H1 (cell line): ENCODE measurements at regions not wholly inside any gene's neighbourhood (a gene's known extent, or its start where the extent isn't known, plus 50 kb on each side); places are given as distances from the start of the nearest gene placed in this dataset.

Source experiments
- CTCF ChIA-PET: fragments of 300-600 bp; sonication (Branson Sonifier 250); formaldehyde crosslinking; loops from one replicate; lab custom pipeline; 2021; ENCODE audit not compliant: partially characterized antibody; lab: Charles Lee
- POLR2A ChIA-PET: fragments of 300-600 bp; sonication (Branson Sonifier 250); formaldehyde crosslinking; loops from one replicate; lab custom pipeline; 2021; ENCODE audit warnings: inconsistent platforms; ENCODE audit not compliant: partially characterized antibody; lab: Charles Lee
- DNase-seq, 2 experiments: peaks; one replicate each; pipeline versions ENCODE4 v3.0.0 to v3.0.0-alpha.2; 2010 to 2022; ENCODE audit warnings: low spot score in 2 of 2, low read depth in 1 of 2, mixed read lengths in 1 of 2
- FAIRE-seq: peaks from 2 replicates; lab custom pipeline; 2011; peaks lifted over from hg19 to GRCh38; lab: Jason Lieb, UNC
- H2AFZ ChIP-seq: 2 replicates; pipeline ENCODE4 v1.8.1; 2012; ENCODE audit warnings: low read length, inconsistent platforms
- H2AK5ac ChIP-seq: 2 replicates; pipeline ENCODE4 v1.6.1; 2013; ENCODE audit warnings: low read depth, low read length
- H2BK120ac ChIP-seq: replicated peaks from 2 replicates; pipeline ENCODE3; 2013; ENCODE audit warnings: low read depth, low read length, inconsistent platforms
- H2BK12ac ChIP-seq: 2 replicates; pipeline ENCODE4 v1.6.1; 2013; ENCODE audit warnings: low read depth, low read length
- H2BK15ac ChIP-seq: 2 replicates; pipeline ENCODE4 v1.6.1; 2013; ENCODE audit warnings: low read length
- H2BK20ac ChIP-seq: 2 replicates; pipeline ENCODE4 v1.6.1; 2013; ENCODE audit warnings: low read length
- H2BK5ac ChIP-seq: 2 replicates; pipeline ENCODE4 v1.6.1; 2013; ENCODE audit warnings: low read depth, low read length
- H3K14ac ChIP-seq: 2 replicates; pipeline ENCODE4 v1.6.1; 2013; ENCODE audit warnings: inconsistent platforms; ENCODE audit not compliant: insufficient read length
- H3K18ac ChIP-seq: 2 replicates; pipeline ENCODE4 v1.6.1; 2013; ENCODE audit warnings: low read length; ENCODE audit errors: extremely low read depth
- H3K23ac ChIP-seq: 2 replicates; pipeline ENCODE4 v1.6.1; 2013; ENCODE audit warnings: inconsistent platforms; ENCODE audit not compliant: insufficient read length
- H3K23me2 ChIP-seq: 2 replicates; pipeline ENCODE4 v1.6.1; 2013; ENCODE audit warnings: low read depth, low read length
- H3K27ac ChIP-seq: 2 replicates; pipeline ENCODE4 v1.6.1; 2011; ENCODE audit warnings: low read depth, low read length, inconsistent platforms
- H3K27me3 ChIP-seq, 4 experiments: replicated peaks in 1 of 4; 1 replicate in 1 of 4; 2 replicates in 3 of 4; pipeline versions ENCODE4 v1.6.1 to v1.8.1; 2011 to 2013; ENCODE audit warnings: low read length in 3 of 4, mild to moderate bottlenecking in 3 of 4, inconsistent platforms in 2 of 4, mixed read lengths in 2 of 4, moderate library complexity in 1 of 4; ENCODE audit not compliant: control insufficient read depth in 3 of 4, insufficient read depth in 3 of 4; ENCODE audit errors: extremely low read depth in 1 of 4
- H3K36me3 ChIP-seq, 4 experiments: 2 replicates each; pipeline versions ENCODE4 v1.6.1 to v1.8.1; 2011 to 2013; ENCODE audit warnings: mild to moderate bottlenecking in 4 of 4, low read length in 3 of 4, moderate library complexity in 2 of 4, control low read depth in 1 of 4, inconsistent platforms in 1 of 4; ENCODE audit not compliant: insufficient read depth in 4 of 4, control insufficient read depth in 2 of 4
- H3K4ac ChIP-seq: replicated peaks from 2 replicates; pipeline ENCODE3; 2013; ENCODE audit warnings: low read length, low read depth, mixed read lengths, inconsistent platforms; ENCODE audit not compliant: insufficient read length
- H3K4me1 ChIP-seq, 4 experiments: replicated peaks in 1 of 4; 1 replicate in 1 of 4; 2 replicates in 3 of 4; pipeline versions ENCODE4 v1.6.1 to v1.8.1; 2011 to 2013; ENCODE audit warnings: low read length in 3 of 4, inconsistent platforms in 2 of 4, mixed read lengths in 1 of 4; ENCODE audit not compliant: insufficient read depth in 4 of 4, control insufficient read depth in 3 of 4
- H3K4me2 ChIP-seq, 2 experiments: 2 replicates each; pipeline versions ENCODE4 v1.6.1 to v1.8.1; 2011 to 2013; ENCODE audit warnings: low read depth in 2 of 2, low read length in 2 of 2, control low read depth in 1 of 2, inconsistent platforms in 1 of 2, mild to moderate bottlenecking in 1 of 2; ENCODE audit not compliant: insufficient read depth in 1 of 2
- H3K4me3 ChIP-seq, 4 experiments: fragments of 200-600, 300-600 bp in 1 of 4; sonication (generic), shearing (Covaris generic), sonication (Bioruptor Twin) in 1 of 4; 2 replicates each; pipeline versions ENCODE4 v1.5.1 to v1.8.1; 2011 to 2016; ENCODE audit warnings: low read length in 4 of 4, low read depth in 3 of 4, control low read depth in 2 of 4, inconsistent platforms in 2 of 4, mild to moderate bottlenecking in 2 of 4, mixed read lengths in 1 of 4, moderate library complexity in 1 of 4; ENCODE audit not compliant: insufficient read depth in 2 of 4; ENCODE audit errors: extremely low read depth in 1 of 4
- H3K56ac ChIP-seq: replicated peaks from 2 replicates; pipeline ENCODE3; 2013; ENCODE audit warnings: low read depth, mild to moderate bottlenecking, mixed read lengths, low read length, inconsistent platforms; ENCODE audit not compliant: insufficient read length
- H3K79me1 ChIP-seq: 2 replicates; pipeline ENCODE4 v1.6.1; 2013; ENCODE audit warnings: low read depth, low read length, control low read depth
- H3K79me2 ChIP-seq, 2 experiments: 2 replicates each; pipeline versions ENCODE4 v1.6.1 to v1.8.1; 2012 to 2013; ENCODE audit warnings: low read length in 2 of 2, mild to moderate bottlenecking in 2 of 2, inconsistent platforms in 1 of 2; ENCODE audit not compliant: insufficient read depth in 2 of 2, control insufficient read depth in 1 of 2
- H3K9ac ChIP-seq, 4 experiments: replicated peaks in 1 of 4; 1 replicate in 1 of 4; 2 replicates in 3 of 4; pipeline versions ENCODE4 v1.6.1 to v1.8.1; 2011 to 2013; ENCODE audit warnings: low read depth in 3 of 4, low read length in 3 of 4, control low read depth in 2 of 4, mild to moderate bottlenecking in 2 of 4, moderate library complexity in 2 of 4, inconsistent platforms in 1 of 4; ENCODE audit errors: extremely low read depth in 1 of 4
- H3K9me3 ChIP-seq, 2 experiments: 2 replicates each; pipeline versions ENCODE4 v1.6.1 to v1.8.1; 2012 to 2013; ENCODE audit warnings: mild to moderate bottlenecking in 2 of 2, moderate library complexity in 2 of 2, control low read depth in 1 of 2, inconsistent platforms in 1 of 2, low read depth in 1 of 2, low read length in 1 of 2, mixed read lengths in 1 of 2; ENCODE audit not compliant: insufficient read depth in 2 of 2
- H4K20me1 ChIP-seq, 2 experiments: replicated peaks in 1 of 2; 2 replicates each; pipeline versions ENCODE3 to v1.8.1; 2011 to 2013; ENCODE audit warnings: inconsistent platforms in 2 of 2, low read length in 2 of 2, mild to moderate bottlenecking in 1 of 2; ENCODE audit not compliant: insufficient read depth in 2 of 2, control insufficient read depth in 1 of 2
- H4K5ac ChIP-seq: 2 replicates; pipeline ENCODE4 v1.6.1; 2013; ENCODE audit warnings: low read length, low read depth, mixed read lengths, inconsistent platforms; ENCODE audit not compliant: insufficient read length
- H4K8ac ChIP-seq: 2 replicates; pipeline ENCODE4 v1.8.0; 2013; ENCODE audit warnings: mild to moderate bottlenecking, moderate library complexity, low read length, inconsistent platforms; ENCODE audit not compliant: insufficient read depth; ENCODE audit errors: extremely low read depth
- H4K91ac ChIP-seq: replicated peaks from 2 replicates; pipeline ENCODE3; 2013; ENCODE audit warnings: low read length, mixed read lengths, inconsistent platforms; ENCODE audit not compliant: insufficient read length
- ASH2L ChIP-seq: fragments of 200-600, 300-600 bp; sonication (generic); IDR thresholded peaks from one replicate; pipeline ENCODE4 v1.7.1; 2017; ENCODE audit warnings: low read length
- EGR1 ChIP-seq: IDR thresholded peaks from 2 replicates; pipeline ENCODE4 v1.6.1; 2011; ENCODE audit warnings: low read depth, low read length, borderline replicate concordance
- EP300 ChIP-seq, 2 experiments: IDR thresholded peaks; 1 replicate in 1 of 2; 2 replicates in 1 of 2; pipeline ENCODE4 v1.6.1; 2011 to 2012; ENCODE audit warnings: low read depth in 2 of 2, low read length in 2 of 2, mild to moderate bottlenecking in 2 of 2, borderline replicate concordance in 1 of 2, inconsistent platforms in 1 of 2, moderate library complexity in 1 of 2
- HDAC2 ChIP-seq, 2 experiments: fragments of 300-600 bp in 1 of 2; sonication (generic) in 1 of 2; IDR thresholded peaks; 2 replicates each; pipeline ENCODE4 v1.6.1; 2011 to 2012; ENCODE audit warnings: low read depth in 2 of 2, low read length in 2 of 2, mild to moderate bottlenecking in 2 of 2, moderate library complexity in 2 of 2, borderline replicate concordance in 1 of 2, inconsistent platforms in 1 of 2
- JUN ChIP-seq: IDR thresholded peaks from 2 replicates; pipeline ENCODE4 v1.6.1; 2011; ENCODE audit warnings: low read depth, mild to moderate bottlenecking, improper control_type of control experiment, low read length
- NRF1 ChIP-seq: IDR thresholded peaks from 2 replicates; pipeline ENCODE4 v1.6.1; 2011; ENCODE audit warnings: mild to moderate bottlenecking, low read depth, low read length, improper control_type of control experiment
- POLR2A ChIP-seq, 2 experiments: IDR thresholded peaks; 1 replicate in 1 of 2; 2 replicates in 1 of 2; pipeline ENCODE4 v1.6.1; 2011; ENCODE audit warnings: low read depth in 2 of 2, low read length in 2 of 2, mild to moderate bottlenecking in 2 of 2; ENCODE audit errors: control extremely low read depth in 1 of 2
- POU5F1 ChIP-seq: IDR thresholded peaks from 2 replicates; pipeline ENCODE4 v1.6.1; 2011; ENCODE audit warnings: low read depth, mild to moderate bottlenecking, low read length, moderate library complexity
- SP1 ChIP-seq: IDR thresholded peaks from 2 replicates; pipeline ENCODE4 v1.6.1; 2011; ENCODE audit warnings: low read depth, low read length
- SRF ChIP-seq: IDR thresholded peaks from 2 replicates; pipeline ENCODE4 v1.6.1; 2011; ENCODE audit warnings: mild to moderate bottlenecking, low read depth, low read length, moderate library complexity
- TBP ChIP-seq: IDR thresholded peaks from 2 replicates; pipeline ENCODE4 v1.6.1; 2011; ENCODE audit warnings: low read depth, low read length, improper control_type of control experiment
- TEAD4 ChIP-seq: IDR thresholded peaks from 2 replicates; pipeline ENCODE4 v1.6.1; 2012; ENCODE audit warnings: low read depth, low read length, inconsistent platforms, mixed read lengths
- USF2 ChIP-seq: IDR thresholded peaks from 2 replicates; pipeline ENCODE4 v1.6.1; 2011; ENCODE audit warnings: low read length, improper control_type of control experiment
- WGBS, 2 experiments: shearing (Covaris generic) in 1 of 2; methylation state at CpG; one replicate each; pipeline versions ENCODE4 v1.1.6 to v1.1.7; 2013 to 2015; ENCODE audit warnings: low lambda C conversion rate in 2 of 2, mixed read lengths in 2 of 2, inconsistent platforms in 1 of 2, low coverage in 1 of 2, missing lambda C conversion rate in 1 of 2; ENCODE audit not compliant: insufficient replicate concordance in 2 of 2, insufficient coverage in 1 of 2, insufficient read length in 1 of 2; ENCODE audit errors: extremely low coverage in 1 of 2, missing lambda C conversion rate in 1 of 2; 5-methylcytosine and 5-hydroxymethylcytosine counted together

GRCh38 chr12:107978641-107979040 lies 150.4 kb upstream of the WSCD2 start:
- no peak overlapping the region for H3K14ac ChIP-seq
- H3K27ac ChIP-seq = no peak overlapping the region
- no peak overlapping the region for H2BK120ac ChIP-seq
- H2BK20ac ChIP-seq = no peak overlapping the region
- no peak overlapping the region for H3K23ac ChIP-seq
- no peak overlapping the region for H3K4ac ChIP-seq
- H3K9ac ChIP-seq = no peak overlapping the region
- no peak overlapping the region for H2BK12ac ChIP-seq
- no peak overlapping the region for H4K8ac ChIP-seq
- H3K4me2 ChIP-seq = no peak overlapping the region
- WGBS, 2 experiments = 93% methylated on average over 4 of the region's 4 CpGs; no CpG with 5 or more reads in 1 of the 2 experiments
- H3K36me3 ChIP-seq = no peaks in the 10 kb centered on the region
- no peak overlapping the region for H4K5ac ChIP-seq
- H3K27me3 ChIP-seq = peaks cover 0 to 1% (median 0%) of the 10 kb centered on the region in 4 experiments; a peak in 2 of 7 replicates
- H2AFZ ChIP-seq = no peak overlapping the region
- H2BK5ac ChIP-seq = no peak overlapping the region
- no peak overlapping the region for H3K18ac ChIP-seq
- H2AK5ac ChIP-seq = no peak overlapping the region
- POLR2A ChIA-PET = interaction anchor here (1.1 kb wide), 1 partner anchor 11 kb away, joined by 3 read pairs; no protein-coding TSS in a partner anchor
- no peaks in the 10 kb centered on the region for H3K79me1 ChIP-seq
- no peaks in the 10 kb centered on the region for H3K4me1 ChIP-seq
- DNase-seq (no peak), FAIRE-seq (no peak)
- peaks cover 0 to 6% of the 10 kb centered on the region in 2 experiments; a peak in 2 of 4 replicates for H3K9me3 ChIP-seq
- H3K4me3 ChIP-seq = no peak overlapping the region
- no peak overlapping the region for H2BK15ac ChIP-seq
- H3K23me2 ChIP-seq = no peaks in the 10 kb centered on the region
- H3K79me2 ChIP-seq = no peaks in the 10 kb centered on the region
- no peak overlapping the region for H3K56ac ChIP-seq
- no peak for TF ChIP-seq POLR2A (IDR thresholded peaks at IDR 0.05; ENCODE audit: control extremely low read depth in 1 of 2, low read depth in 2 of 2, low read length in 2 of 2)
- no peak for TF ChIP-seq NRF1
- no peak for TF ChIP-seq POU5F1
- TF ChIP-seq ASH2L = no peak
- no peak for TF ChIP-seq TEAD4
- no peak for TF ChIP-seq USF2
- TF ChIP-seq TBP = no peak
- TF ChIP-seq EGR1 = no peak
- TF ChIP-seq SP1 = no peak
- no peak for TF ChIP-seq EP300 (IDR thresholded peaks at IDR 0.05; ENCODE audit: borderline replicate concordance in 1 of 2, low read depth in 2 of 2, low read length in 2 of 2)
- TF ChIP-seq JUN = no peak
- no peak for TF ChIP-seq HDAC2 (IDR thresholded peaks at IDR 0.05; ENCODE audit: borderline replicate concordance in 1 of 2, low read depth in 2 of 2, low read length in 2 of 2)
- TF ChIP-seq SRF = no peak
- TF ChIP-seq, all 59 proteins: peak for 0
- CTCF ChIA-PET = interaction anchor here (0.6 to 8.9 kb wide), 7 partner anchors 13 to 1560 kb away, joined by 3 to 76 read pairs (median 4); no protein-coding TSS in a partner anchor
- no peak overlapping the region for H4K91ac ChIP-seq
- H4K20me1 ChIP-seq = no peaks in the 10 kb centered on the region
